GM19351 (cell line): ENCODE measurements at regions not wholly inside any gene's neighbourhood (a gene's known extent, or its start where the extent isn't known, plus 50 kb on each side); places are given as distances from the start of the nearest gene placed in this dataset.

ENCODE experiments used
- ATAC-seq: cut with Tn5 transposase; IDR thresholded peaks from one replicate; pipeline ENCODE4 v1.9.1; 2021; ENCODE audit warnings: mild to moderate bottlenecking, moderate library complexity; ENCODE audit not compliant: unreplicated experiment

DNA sequence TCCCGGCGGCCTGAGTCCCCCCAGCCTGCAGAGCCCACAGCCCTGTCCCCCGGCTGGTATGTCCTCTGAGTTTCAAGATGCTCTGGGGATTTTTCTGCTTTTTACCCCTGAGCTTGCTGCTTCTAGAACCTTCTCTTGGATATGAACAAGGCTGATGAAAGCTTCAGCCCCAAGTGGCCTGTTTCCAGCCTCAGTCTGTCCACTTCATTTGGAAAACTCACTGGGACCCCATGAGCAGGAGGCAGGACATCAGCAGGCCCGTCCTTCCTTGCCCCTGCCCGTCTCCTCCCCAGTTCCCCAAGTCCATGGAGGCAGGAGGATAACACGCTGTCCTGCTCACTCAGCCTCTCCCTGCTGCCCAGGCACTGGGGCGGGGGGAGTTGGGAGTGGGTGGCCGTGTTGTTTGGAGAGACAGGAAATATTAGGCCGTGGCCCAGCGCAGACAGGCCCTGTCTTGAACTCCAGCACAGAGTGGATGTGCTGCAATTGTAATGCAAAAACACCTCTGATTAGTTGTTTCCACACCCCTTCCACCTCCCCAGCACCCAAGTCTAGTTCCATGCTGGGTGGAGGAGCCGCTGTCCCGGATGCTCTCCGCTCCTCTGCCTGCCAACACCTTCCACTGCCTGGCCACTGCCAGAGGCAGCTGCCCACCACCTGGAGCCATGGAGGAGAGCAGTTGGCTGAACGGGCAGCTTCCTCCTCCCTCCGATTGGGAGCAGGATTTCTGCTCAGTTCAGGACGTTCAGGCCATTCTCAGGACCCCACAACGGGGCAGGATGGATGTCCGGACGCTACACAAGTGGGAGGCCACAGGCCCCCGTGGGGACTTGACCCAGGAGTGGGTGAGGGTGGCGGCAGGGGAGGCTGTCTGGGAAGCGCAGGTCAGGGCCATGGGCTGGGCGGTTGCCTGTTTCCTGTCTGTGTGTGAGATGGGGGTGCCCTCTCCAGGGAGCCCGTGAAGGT, 216.9 kb upstream of the GSE1 start:
- no peak for ATAC-seq

DNA sequence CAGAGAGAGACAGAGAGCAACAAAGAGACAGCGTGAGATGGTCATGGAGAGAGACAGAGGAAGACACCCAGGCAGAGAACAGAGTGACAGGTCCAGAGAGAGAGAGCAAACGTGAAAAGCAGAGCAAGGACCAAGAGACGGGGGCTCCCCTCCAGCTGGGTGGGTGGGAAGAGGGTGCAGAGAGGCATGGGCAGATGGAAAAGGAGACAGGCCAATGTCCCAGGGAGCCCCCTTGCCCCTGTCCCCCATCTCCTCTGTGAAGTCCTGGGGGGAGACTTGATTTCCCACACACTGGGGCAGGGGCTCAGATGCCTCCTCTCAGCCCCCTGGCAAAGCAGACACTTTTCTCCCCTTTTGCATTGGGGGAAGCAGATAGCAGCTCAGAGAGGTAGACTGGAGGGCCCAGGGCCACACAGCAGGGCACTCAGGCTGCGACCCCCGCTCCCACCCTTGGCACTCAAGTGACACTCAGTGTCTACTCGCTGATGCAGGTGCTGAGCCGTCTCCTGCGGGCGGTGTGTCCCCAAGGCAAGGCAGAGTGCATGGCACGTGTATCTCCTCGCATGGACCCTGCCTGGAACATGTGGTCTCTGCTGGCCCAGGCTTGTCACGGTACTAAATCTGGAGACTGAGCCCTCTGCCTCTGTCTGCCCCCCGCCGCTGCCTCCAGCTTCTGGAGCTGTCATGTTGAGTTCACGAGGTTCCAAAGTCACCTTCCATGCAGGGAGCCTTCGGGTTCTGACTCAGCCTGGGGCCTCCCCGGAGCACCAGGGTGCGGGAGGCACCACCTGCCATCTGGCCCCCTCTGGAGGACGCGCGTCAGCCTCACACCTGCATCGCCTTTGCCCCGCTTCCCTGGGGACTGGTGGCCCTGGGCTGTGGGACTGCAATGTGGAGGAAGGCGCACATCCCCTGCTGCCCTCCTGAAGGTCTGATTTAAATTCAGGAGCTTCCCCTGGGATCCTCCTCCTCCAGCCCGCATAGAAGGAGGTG, 215.9 kb upstream of the GSE1 start:
- ATAC-seq = peak; percentile 41

GRCh38 chr16:85398050-85398451, 215.1 kb upstream of the GSE1 start:
- no peak for ATAC-seq

DNA sequence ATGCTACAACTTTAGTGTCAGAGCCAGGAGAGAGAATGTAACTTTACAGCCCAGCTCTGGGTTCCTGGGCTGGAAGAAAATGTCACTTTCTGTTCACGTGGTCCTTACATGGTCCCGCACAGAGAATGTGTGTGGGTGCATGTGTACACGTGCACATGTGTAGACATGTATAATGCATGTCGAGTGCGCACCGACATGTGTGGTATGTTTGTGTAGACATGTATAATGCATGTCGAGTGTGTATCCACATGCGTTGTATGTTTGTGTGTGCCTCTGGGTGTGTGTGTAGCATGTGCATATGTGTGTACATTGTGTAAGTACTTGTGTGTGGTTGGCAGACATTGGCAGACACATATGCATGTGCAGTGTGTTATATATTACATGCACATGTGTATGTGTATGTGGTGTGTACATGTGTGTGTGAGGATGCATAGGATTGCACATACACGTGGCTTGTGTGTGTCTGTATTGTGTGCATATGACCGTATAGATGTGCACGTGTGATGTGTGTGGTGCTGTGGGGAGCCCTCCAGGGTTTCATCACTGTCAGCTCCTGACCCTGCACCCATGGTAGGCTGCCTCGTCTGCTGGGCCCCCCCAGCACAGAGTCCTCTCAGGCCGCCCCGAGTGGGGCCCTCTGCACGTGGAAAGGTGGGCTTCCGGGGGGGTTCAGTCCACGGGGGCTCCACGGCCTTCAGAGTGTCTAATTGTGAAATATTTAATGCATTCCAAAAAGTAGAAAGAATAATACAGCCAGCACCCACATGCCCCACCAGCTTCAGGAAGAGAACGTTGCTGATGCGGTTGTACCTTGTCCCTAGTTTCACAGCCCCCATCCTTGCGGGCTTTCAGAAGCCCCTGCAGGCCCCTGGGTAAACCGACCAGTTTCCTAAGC, 214.2 kb upstream of the GSE1 start:
- no peak for ATAC-seq

- ATAC-seq = no peak
Measured at GRCh38 chr16:85399583-85400284, 213.4 kb upstream of the GSE1 start.

GRCh38 chr16:85400305-85401205, 212.6 kb upstream of the GSE1 start:
- no peak for ATAC-seq

DNA sequence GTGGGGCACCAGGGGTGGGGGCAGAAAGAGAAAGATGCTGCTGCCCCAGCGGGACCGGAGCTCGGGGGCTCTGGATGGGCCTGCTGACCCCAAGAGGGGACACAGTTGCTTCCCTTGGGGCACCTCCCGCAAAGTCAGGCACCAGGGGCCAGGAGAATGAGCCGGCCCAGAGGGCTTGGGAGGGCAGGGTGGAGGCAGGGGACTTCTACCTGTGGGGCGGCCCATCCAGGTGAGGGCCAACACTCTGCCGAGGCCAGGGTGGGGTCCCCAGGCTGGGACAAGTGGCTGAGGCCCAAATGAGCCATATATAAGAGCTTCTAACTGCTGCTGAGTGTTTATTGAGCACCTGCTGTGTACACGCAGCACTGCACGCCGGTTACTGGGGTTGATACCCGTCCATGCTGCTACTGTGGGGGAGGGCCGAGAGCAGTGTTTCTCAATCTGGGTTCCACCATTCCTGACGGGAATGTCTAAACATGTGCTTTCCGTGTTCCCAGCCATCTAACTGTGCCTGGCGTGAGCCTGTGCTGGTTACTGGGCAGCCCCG, 211.7 kb upstream of the GSE1 start:
- ATAC-seq = no peak

GRCh38 chr16:85401917-85402766, 211.0 kb upstream of the GSE1 start:
- ATAC-seq = no peak

GRCh38 chr16:85402910-85403692, 210.0 kb upstream of the GSE1 start:
- ATAC-seq = no peak

GRCh38 chr16:85403693-85404092, 209.4 kb upstream of the GSE1 start:
- no peak for ATAC-seq

DNA sequence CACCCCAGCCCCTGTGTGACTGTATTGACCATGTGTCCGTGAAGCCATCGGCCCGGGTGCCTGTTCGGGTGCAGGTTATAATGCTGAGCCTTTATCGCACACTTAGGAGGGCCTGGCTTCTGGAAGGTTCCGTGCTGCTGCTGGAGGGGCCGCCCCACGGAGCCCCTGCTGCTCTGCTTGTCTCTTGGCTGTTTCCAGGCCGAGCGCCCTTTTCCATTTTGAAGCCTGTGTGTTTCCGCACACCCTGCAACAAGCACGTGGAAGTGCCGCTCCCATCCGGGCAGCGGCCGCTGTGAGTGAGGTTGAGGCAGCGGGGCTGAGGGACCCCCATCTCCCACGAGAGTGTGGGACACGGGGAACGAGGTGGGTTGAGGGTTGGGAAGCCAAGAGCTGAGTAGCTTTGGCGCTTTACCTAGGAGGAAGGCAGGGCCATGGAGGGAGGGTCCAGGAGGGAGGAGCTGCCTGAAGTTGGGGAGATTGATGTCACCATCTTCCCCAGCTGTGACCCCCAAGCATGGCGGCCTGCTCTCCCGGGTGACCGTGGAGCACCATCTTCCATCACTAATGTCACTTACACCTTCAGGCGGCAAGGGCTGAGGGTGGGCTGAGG, 200.1 kb upstream of the GSE1 start:
- no peak for ATAC-seq

DNA sequence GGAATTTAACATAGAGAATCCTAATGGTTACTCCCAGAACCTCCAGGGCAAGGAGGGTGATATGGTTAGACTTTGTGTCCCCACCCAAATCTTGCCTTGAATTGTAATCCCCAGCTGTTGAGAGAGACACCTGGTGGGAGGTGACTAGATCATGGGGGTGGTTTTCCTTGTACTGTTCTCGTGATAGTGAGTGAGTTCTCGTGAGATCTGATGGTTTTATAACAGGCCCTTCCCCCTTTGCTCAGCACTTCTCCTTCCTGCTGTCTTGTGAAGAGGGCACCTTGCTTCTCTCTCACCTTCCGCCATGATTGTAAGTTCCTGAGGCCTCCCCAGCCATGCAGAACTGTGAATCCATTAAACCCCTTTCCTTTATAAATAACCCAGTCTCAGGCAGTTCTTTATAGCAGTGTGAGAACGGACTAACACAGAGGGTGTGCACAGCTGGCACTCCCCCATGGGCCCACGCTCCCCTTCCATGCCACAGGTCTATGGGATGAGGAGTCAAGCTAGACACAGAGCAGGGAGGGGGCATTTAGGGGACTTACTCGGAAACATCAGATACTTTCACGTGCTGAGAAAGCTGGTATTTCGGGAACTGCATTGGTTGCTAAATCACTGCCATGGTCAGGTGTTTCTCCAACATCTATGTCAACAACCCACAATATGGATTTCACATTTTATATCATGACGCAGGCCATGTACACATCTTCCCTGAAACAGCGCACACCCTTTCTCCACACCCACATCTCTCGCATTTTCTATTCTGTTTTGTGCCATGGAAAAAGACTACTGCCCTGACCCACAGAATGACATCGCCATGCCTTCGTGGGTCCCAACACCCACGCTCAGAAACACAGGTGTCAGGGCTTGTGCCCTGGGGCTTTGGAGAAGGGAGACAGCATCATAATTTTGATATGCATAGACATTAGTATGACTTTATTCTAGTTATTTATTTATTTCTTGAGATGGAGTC, 199.1 kb upstream of the GSE1 start:
- no peak for ATAC-seq

GRCh38 chr16:85415196-85416090, 197.7 kb upstream of the GSE1 start:
- no peak for ATAC-seq
